DMS79 (cell line): ENCODE measurements at regions not wholly inside any gene's neighbourhood (a gene's known extent, or its start where the extent isn't known, plus 50 kb on each side); places are given as distances from the start of the nearest gene placed in this dataset.

ENCODE experiments used
- DNase-seq: peaks from one replicate; lab custom pipeline; 2025; lab: John Stamatoyannopoulos, UW

DNA sequence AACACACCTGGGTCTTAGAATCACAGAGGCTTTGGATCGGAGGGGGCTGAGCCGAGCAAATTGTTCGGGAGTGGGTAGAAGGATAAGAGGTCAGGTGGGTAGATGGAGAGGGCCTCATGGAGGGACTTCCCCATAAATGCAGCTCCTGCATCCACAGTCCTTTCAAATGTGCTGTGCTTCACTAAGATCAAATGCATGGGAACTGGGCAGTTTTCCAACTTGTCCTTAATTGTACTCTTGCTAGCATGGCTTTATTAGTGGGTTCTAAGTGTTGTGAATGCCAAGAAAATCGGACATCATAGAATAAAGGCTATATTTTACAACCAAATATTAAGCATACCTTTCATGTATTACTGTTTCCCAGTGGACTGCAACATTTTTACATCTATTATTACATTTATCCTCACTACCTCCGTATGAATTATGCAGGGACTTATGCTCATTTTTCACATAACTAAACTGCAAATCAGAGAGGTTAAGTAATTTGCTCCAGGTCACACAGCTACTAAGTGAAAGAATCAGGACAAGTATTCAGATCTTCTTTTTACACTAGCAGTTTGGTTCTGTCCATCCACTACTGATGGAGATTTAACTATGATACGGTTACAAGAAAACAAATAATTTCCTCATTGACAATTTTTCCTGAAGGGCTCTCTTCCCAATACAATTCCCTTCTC lies 174.5 kb upstream of the RUNX1 start:
- DNase-seq, result peak; percentile 74

DNA sequence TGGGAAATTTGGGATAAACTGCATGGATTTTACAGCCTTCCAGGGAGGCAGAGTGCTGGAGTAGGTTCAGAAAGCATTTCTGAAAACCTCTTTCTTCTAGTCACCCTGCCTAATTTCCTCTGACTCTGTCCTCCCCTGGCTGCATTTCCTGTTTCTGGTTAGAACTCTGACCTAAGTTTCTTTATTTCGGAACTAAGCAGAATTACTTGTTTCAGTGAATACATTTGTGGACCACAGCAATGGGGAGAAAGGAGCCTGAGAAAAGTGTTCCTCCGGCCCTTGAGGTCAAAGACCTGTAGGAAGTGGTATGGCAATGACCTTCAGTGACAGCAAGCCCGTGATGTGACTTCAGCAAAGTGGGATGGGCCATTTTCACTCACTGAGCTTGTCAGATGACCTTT lies 173.4 kb upstream of the RUNX1 start:
- DNase-seq, result no peak

GRCh38 chr21:35222021-35222420 lies 172.9 kb upstream of the RUNX1 start:
- no peak for DNase-seq

DNA sequence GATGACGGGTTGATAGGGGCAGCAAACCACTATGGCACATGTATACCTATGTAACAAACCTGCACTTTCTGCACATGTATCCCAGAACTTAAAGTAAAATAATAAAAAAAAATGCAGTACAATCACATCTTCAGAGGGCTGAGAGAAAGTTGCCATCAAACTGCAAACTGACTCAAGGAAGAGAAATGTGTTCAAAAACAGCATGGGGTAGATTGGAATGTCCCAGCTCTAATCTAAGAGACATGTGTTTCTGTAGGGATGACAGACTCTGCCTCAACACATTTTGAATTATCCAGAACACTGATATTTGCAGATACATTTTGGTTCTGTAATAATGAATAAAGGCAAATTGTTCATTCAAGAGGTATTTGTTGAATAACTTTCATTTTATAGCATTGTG lies 171.2 kb upstream of the RUNX1 start:
- no peak for DNase-seq

GRCh38 chr21:35219719-35220118 lies 170.6 kb upstream of the RUNX1 start:
- DNase-seq, result no peak

- no peak for DNase-seq
Measured at GRCh38 chr21:35219291-35219690, 170.2 kb upstream of the RUNX1 start.

DNA sequence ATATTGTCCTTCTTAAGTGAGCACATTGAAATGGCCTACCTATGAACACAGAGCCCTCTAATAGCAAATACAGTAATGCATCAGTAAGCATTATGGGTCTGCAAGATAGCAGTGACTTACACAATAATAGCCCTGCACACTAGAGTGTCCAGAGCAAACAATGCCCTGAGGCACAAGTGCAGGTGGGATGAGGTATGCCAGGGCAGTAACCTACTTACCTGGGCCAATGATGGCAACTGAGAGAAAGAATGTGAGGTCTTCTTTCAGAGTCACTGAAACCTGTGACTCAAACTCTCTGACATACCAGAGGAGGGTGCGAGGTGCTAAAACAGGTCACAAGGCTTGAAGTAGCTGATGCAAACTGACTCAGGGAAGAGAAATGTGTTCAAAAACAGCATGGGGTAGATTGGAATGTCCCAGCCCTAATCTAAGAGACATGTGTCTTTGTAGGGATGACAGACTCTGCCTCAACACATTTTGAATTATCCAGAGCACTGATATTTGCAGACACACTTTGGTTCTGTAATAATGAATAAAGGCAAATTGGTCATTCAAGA lies 168.5 kb upstream of the RUNX1 start:
- peak; percentile 95 for DNase-seq

- peak; percentile 96 for DNase-seq
Measured at GRCh38 chr21:35216996-35217395, 167.9 kb upstream of the RUNX1 start.

DNA sequence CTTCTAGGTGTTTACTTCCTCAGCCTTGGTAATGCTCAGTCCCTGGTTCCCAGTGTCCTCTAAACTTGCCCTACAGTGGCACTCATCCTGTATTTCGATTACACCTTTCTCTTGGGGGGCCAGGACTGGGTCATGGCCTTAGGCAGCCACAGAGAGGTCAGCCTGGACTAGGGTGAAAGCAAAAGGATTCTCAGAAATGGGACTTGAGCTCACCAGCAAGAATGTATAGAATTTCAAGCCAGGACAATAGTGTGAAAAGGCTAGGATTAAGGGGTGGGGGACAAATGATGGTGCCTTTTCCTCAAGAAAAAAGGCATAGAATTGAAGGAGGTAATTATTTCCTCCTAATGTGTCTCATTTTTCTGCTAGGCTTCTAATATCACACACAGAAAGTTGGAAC lies 166.8 kb upstream of the RUNX1 start:
- DNase-seq, result no peak

- peak; percentile 26 for DNase-seq
Measured at GRCh38 chr21:35212393-35213127, 163.5 kb upstream of the RUNX1 start.

- no peak for DNase-seq
Measured at GRCh38 chr21:35211782-35212181, 162.7 kb upstream of the RUNX1 start.

DNA sequence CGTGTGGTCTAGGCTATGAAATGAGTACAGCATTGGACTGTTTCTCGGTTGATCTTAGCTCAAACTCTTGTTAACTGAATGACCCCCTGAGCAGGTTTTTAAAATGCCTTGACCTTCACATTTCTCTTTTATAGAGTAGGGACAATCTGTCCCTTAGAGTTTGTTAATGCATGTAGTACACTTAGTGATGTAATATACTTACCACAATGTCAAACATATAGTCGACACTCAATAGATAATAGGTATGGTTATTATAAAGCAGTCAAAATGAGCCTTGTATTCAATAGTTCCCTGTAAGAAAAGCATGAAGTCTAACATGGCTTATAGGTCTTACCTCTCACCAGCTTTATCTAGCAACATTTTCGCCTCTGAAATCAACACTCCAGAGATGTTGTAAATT lies 161.0 kb upstream of the RUNX1 start:
- DNase-seq, result no peak

GRCh38 chr21:35208810-35209517 lies 159.9 kb upstream of the RUNX1 start:
- DNase-seq, result no peak

GRCh38 chr21:35208104-35208503 lies 159.0 kb upstream of the RUNX1 start:
- no peak for DNase-seq

DNA sequence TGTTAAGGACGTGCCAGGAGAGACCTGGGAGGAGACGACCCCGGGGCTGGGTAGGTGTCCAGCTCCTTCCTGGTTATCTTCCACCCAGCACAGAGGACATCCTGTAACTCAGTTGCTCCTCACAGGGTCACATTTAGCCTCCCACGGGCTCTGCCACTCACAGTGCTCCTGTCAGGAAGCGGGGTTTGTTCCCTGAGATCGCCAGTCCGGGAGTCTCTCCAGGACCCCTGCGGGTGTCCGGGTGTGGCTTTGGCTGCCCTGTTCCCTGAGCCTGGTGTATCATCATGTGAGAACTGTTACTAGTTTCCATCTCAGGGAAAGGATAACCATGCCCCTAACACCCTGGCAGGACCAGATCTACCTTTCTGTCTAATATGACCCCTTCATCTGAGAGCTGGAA lies 158.2 kb upstream of the RUNX1 start:
- DNase-seq, result no peak

DNA sequence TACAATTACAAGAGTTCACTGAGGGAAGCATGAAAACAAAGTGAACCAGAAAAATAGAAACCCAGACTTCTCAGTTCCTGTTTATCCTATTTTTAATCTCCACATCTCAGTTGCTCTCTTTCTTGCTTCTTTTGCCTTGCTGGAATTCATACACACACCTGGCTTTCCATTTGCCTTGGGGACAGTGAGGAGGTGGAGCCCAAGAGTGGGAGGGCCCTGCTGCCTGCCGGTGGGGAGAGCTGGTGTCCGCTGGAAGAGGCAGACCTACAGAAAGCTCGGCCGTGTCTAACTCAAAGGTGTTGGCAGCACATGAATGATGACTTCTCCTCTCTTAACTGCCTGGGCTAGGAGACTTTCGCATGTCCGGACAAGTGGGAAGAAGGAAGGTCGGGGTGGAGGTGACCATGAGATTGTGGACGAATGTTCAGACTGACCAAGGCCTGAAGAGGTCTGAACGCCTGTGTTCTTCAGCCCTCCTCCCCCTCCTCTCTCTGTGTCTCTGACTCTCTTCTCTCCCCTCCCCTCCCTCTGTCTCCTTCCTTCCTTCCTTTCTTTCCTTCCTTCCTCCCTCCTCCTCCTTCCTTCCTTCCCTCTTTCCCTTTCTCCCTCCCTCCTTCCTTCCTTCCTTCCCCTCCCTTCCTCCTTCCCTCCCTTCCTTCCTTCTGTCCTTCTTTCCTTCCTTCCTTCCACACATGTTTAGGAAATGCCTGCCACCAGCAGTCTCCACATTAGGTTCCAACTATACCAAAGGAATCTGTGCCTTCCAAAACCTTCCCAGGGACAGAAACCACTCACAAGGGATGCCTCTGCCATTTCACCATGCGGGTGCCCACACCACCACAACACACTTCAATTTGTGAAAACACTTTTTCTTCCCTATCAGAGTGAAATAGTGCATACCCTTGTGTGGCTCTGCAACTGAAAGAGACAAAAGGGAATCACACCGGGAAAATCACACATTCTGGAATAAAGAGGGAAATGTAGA lies 157.3 kb upstream of the RUNX1 start:
- DNase-seq, result no peak

- DNase-seq, result no peak
Measured at GRCh38 chr21:35204850-35205541, 155.9 kb upstream of the RUNX1 start.

DNA sequence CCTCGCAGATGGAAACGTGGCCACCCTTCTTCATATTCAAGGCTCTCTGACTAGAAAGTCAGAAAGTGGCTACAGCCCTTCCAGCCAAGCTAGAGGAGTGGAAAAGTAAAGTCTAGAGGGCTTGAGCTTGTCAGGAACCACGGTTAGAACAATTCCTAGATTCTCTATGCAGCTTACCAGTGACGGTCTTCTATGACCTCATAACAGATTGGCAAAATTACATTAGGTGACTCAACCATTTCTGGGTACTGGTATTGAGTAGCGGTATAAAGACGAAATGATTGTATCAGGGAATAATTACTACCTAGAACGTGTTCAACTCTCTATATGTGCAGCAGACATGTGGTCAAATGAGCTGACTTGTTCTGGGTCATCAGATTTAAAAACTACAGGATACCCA lies 155.0 kb upstream of the RUNX1 start:
- DNase-seq, result no peak

DNA sequence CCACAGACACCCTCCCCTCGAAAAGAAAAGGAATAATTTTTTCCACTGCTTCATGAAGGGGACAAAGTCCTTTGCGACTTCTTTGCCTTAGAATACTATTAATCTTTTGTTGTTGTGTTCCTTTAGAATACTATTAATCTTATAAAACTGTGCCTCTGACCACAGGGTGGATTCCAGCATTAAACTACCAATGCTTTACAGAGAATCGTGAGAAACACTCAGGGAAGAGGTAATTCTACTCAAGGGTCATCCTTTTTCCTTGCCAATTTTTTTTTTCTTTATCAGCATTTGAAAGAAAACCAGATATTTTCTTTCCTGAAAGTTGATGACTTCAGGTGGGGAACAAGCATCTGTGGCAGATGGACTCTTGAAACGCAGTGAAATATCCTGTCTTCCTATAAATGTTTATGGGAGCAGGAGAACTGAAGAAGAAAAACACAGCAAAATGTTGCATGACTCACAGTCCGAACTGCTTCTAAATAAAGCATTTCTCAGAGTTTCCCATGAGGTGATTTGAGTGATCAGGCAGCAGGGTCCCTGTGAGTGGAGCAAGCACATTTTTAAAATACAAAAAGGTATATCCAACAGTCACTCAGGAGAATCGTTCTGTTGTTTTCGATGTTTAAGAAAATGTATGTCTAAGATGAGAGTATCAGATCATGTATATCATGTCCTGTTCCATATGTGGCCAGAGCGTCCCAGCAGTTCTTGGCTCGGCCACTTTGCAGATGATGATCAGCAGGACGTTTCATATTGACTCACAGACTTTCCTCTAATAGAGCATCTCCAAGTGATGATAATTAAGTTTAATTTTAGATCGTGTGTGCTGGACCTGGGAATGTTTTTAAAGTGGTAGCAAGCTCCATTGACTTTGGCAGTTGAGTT lies 154.2 kb upstream of the RUNX1 start:
- no peak for DNase-seq

DNA sequence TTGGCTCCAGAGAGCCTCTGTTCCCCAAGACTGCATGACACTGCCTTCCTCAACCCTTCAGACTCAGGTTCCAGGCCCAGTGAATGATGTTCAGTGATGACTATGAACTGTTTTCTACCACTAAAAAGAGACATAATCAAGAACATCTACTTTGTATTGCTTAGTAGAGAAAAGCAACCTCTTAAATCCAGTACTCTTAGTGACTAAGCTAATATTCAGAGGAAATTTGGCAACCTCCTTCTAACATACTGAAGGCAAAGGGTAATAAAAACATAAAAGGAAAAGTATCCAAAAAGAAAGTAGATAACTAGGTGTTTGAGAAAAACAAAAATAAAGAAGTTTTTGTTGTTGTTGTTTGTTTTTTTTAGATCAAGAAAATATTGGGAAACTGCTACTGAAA lies 153.3 kb upstream of the RUNX1 start:
- DNase-seq, result no peak
